C4-2B (cell line): ENCODE measurements at regions not wholly inside any gene's neighbourhood (a gene's known extent, or its start where the extent isn't known, plus 50 kb on each side); places are given as distances from the start of the nearest gene placed in this dataset.

Experiments
- CTCF ChIP-seq: fragments of 450-650 bp; conservative IDR thresholded peaks from 2 replicates; pipeline ENCODE4 v1.5.1; 2017; ENCODE audit warnings: mild to moderate bottlenecking
- ZFX ChIP-seq: fragments of 450-650 bp; IDR thresholded peaks from 2 replicates; pipeline ENCODE4 v1.6.1; 2017

GRCh38 chr5:86008704-86009103 lies 609.0 kb upstream of the COX7C start:
- no peak for TF ChIP-seq CTCF
- TF ChIP-seq ZFX, result no peak
